ENCODE measurements at regions not wholly inside any gene's neighbourhood (a gene's known extent, or its start where the extent isn't known, plus 50 kb on each side); places are given as distances from the start of the nearest gene placed in this dataset.

DNA sequence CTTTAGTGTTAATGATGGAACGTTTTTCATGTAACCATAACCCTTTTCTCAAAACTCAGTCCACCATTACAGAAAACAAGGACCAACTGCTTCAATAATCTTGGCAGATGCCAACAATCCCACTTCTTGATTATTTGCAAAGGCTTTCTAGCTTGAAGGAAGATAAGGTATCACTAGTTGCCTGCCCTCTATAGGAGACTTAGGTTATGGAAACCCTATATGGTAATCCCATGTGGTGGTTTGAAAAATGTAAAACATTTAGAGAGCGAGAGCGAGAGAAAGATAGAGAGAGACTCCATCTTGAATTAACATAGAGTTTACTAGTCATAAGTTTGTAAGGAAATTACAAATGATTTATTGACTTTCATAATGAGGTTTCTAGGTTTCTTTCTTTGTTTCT is 1627.5 kb upstream of the TENM3 start:
- H3K27me3 ChIP-seq (ENCODE audit: insufficient read depth, low read depth, severe bottlenecking), result no peaks in the 10 kb centered on the region
- H3K9me3 ChIP-seq (ENCODE audit: severe bottlenecking), result no peaks in the 10 kb centered on the region
- H3K27ac ChIP-seq, result no peak overlapping the region
- TF ChIP-seq, protein P1, sequence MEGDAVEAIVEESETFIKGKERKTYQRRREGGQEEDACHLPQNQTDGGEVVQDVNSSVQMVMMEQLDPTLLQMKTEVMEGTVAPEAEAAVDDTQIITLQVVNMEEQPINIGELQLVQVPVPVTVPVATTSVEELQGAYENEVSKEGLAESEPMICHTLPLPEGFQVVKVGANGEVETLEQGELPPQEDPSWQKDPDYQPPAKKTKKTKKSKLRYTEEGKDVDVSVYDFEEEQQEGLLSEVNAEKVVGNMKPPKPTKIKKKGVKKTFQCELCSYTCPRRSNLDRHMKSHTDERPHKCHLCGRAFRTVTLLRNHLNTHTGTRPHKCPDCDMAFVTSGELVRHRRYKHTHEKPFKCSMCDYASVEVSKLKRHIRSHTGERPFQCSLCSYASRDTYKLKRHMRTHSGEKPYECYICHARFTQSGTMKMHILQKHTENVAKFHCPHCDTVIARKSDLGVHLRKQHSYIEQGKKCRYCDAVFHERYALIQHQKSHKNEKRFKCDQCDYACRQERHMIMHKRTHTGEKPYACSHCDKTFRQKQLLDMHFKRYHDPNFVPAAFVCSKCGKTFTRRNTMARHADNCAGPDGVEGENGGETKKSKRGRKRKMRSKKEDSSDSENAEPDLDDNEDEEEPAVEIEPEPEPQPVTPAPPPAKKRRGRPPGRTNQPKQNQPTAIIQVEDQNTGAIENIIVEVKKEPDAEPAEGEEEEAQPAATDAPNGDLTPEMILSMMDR (IDR thresholded peaks at IDR 0.05; ENCODE audit: low read depth, low read length), result 0 out of 2 replicates have a peak, but pooled peaks have one; percentile 13
- no peak for DNase-seq
- no peak overlapping the region for H3K4me3 ChIP-seq (ENCODE audit: low read depth, low read length)
- H3K36me3 ChIP-seq, result no peaks in the 10 kb centered on the region

DNA sequence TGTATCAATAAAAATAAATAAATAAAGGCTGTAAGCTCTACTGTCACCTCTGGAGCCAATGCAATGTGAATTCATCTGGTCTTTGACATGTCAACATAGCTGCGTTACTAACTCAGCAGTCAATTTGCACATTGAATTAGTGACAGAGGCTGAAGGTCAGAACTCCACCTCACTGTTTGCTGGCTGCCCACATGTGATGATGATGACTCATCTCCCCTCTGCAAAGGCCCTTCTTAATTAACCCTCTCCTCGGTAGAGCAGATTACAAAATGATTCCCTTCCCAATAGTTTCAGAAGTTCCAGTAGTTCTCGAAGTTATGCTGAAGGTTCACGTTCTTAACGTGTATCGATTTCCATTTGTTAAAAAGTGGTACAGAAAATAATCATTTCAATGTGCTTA is 1626.0 kb upstream of the TENM3 start:
- TF ChIP-seq, protein P1 (IDR thresholded peaks at IDR 0.05; ENCODE audit: low read depth, low read length), result no peak
- no peak overlapping the region for H3K27ac ChIP-seq
- H3K4me3 ChIP-seq (ENCODE audit: low read depth, low read length), result no peak overlapping the region
- DNase-seq, result no peak
- H3K36me3 ChIP-seq, result no peaks in the 10 kb centered on the region
- no peaks in the 10 kb centered on the region for H3K27me3 ChIP-seq (ENCODE audit: insufficient read depth, low read depth, severe bottlenecking)
- no peaks in the 10 kb centered on the region for H3K9me3 ChIP-seq (ENCODE audit: severe bottlenecking)

DNA sequence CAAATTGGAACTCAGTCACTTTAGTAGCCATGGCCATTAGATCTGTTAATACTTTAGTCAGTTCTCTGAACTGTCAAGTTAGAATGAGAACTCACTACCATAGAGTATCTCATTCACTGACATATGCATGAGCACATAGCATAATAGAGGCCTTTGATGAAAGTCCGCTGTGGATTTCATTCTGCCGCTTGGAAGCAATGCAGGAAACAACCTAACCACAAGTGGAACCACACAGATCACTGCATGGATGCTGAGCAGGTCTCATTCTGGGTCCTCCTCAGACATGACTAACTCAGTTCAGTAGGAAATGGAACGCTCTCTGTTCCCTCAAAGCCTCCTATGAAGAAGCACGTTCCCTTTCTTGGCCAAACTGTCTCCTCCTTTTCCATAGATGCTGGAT is 1624.8 kb upstream of the TENM3 start:
- H3K4me3 ChIP-seq (ENCODE audit: low read depth, low read length), result no peak overlapping the region

DNA sequence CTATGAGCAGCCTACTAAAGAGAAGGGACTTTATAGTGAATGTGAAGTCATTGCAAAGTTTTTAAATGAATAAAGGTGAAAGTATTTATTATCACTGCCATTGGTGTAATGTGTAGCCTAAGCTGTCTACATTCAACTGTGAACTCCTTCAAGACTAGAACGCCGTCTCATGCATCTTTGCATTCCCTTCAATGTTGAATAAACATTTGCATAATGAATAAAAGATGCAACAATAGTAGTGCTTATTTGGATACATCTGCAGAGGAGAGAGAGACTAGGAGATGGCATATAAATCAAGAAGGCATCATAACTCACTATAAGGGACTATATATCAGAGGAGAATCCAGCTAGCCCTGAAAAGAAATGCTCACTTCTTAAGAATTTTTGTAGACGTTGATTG is 1623.8 kb upstream of the TENM3 start:
- no peaks in the 10 kb centered on the region for H3K9me3 ChIP-seq (ENCODE audit: severe bottlenecking)
- H3K27me3 ChIP-seq (ENCODE audit: insufficient read depth, low read depth, severe bottlenecking), result no peaks in the 10 kb centered on the region
- TF ChIP-seq, protein P1 (IDR thresholded peaks at IDR 0.05; ENCODE audit: low read depth, low read length), result no peak
- H3K36me3 ChIP-seq, result no peaks in the 10 kb centered on the region
- H3K4me3 ChIP-seq (ENCODE audit: low read depth, low read length), result no peak overlapping the region
- no peak overlapping the region for H3K27ac ChIP-seq
- DNase-seq, result no peak

More for the DNA sequence above, 1624.8 kb upstream of the TENM3 start:
- TF ChIP-seq, protein P1 (IDR thresholded peaks at IDR 0.05; ENCODE audit: low read depth, low read length), result no peak
- Histone ChIP-seq H3K27ac (no peak overlapping the region), H3K36me3 (no peaks in the 10 kb centered on the region), H3K9me3 (ENCODE audit: severe bottlenecking) (no peaks in the 10 kb centered on the region), H3K27me3 (ENCODE audit: insufficient read depth, low read depth, severe bottlenecking) (no peaks in the 10 kb centered on the region)
- no peak for DNase-seq

DNA sequence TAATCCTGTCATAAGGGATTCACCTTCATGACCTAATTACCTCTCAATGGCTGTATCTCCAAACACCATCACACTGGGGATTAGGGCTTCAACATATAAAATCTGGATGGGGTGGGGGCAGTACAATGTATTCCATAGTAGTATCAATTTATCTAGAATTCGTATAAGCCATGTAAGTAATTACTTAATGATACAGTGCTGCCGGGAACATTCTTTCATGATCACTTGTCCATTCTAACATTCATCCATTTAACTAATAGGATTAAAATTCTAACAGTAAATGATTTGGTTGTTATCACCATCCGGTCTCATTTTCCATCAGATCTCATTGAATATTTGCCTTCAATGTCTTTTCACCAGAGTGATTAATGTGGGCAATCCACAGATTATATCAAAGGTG is 1620.9 kb upstream of the TENM3 start:
- no peak for DNase-seq
- TF ChIP-seq, protein P1 (IDR thresholded peaks at IDR 0.05; ENCODE audit: low read depth, low read length), result no peak
- Histone ChIP-seq H3K27ac (no peak overlapping the region), H3K36me3 (no peaks in the 10 kb centered on the region), H3K27me3 (ENCODE audit: insufficient read depth, low read depth, severe bottlenecking) (no peaks in the 10 kb centered on the region), H3K4me3 (ENCODE audit: low read depth, low read length) (no peak overlapping the region), H3K9me3 (ENCODE audit: severe bottlenecking) (no peaks in the 10 kb centered on the region)

DNA sequence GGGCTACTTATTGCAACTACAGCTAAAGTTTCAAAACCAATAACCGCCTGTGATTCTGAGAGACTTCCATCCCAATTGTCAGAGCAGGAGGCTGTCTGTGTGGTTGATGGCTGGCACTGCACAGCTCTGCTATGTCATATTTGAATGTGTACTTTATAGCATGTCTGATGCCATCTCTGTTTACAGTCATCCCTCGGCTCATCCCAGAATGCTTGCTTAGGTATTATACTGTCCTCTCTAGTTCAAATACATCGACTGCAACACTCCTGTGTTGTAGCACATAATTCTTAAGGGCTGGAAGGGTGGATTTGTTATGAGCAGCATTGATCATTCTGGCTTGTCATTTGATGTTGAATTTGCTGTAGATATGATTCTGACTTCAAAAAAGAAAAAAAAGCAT is 1617.5 kb upstream of the TENM3 start:
- TF ChIP-seq, protein P1 (IDR thresholded peaks at IDR 0.05; ENCODE audit: low read depth, low read length), result no peak
- no peaks in the 10 kb centered on the region for H3K36me3 ChIP-seq
- H3K9me3 ChIP-seq (ENCODE audit: severe bottlenecking), result no peaks in the 10 kb centered on the region
- DNase-seq, result no peak
- no peak overlapping the region for H3K4me3 ChIP-seq (ENCODE audit: low read depth, low read length)
- H3K27ac ChIP-seq, result no peak overlapping the region
- H3K27me3 ChIP-seq (ENCODE audit: insufficient read depth, low read depth, severe bottlenecking), result no peaks in the 10 kb centered on the region
